ENCODE measurements at regions not wholly inside any gene's neighbourhood (a gene's known extent, or its start where the extent isn't known, plus 50 kb on each side); places are given as distances from the start of the nearest gene placed in this dataset.

DNA sequence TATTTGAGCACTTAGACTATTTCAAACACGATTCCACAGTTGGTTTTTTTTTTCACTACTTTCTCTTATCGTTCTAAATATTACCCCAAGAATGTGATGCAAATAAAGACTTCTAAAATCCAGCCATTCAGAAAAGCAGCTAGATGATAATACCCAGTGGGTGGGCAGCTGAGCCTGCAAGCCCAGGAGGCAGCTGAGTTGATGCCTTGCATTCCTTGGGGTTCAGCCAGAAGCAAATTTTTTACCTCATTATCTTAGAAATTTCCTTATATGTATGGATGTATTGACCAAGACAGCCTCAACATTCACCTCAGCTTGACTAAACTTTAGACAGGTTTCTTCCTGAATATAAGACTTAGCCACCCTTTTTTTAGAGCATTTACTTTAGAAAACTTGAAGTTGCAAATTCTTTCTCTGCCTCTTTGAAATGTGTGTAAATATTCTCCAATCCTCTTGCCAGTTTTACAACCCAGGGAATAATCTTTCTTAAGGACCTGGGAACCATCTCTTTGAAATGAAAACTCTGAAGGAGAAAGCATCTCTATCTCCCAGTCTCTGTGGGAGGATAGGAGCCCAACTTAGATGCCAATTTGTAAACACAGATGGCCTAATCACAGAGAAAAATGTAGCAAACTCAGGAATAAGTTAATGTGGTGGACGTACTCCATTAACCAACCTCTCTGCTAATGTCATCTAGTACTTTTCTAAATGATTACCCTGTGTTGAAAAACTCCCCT lies 52.2 kb upstream of the ANP32D start:
- TF ChIP-seq, protein P1, sequence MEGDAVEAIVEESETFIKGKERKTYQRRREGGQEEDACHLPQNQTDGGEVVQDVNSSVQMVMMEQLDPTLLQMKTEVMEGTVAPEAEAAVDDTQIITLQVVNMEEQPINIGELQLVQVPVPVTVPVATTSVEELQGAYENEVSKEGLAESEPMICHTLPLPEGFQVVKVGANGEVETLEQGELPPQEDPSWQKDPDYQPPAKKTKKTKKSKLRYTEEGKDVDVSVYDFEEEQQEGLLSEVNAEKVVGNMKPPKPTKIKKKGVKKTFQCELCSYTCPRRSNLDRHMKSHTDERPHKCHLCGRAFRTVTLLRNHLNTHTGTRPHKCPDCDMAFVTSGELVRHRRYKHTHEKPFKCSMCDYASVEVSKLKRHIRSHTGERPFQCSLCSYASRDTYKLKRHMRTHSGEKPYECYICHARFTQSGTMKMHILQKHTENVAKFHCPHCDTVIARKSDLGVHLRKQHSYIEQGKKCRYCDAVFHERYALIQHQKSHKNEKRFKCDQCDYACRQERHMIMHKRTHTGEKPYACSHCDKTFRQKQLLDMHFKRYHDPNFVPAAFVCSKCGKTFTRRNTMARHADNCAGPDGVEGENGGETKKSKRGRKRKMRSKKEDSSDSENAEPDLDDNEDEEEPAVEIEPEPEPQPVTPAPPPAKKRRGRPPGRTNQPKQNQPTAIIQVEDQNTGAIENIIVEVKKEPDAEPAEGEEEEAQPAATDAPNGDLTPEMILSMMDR (IDR thresholded peaks at IDR 0.05): no peak
- no peak for TF ChIP-seq POLR2A (IDR thresholded peaks at IDR 0.05)
